Peyer's patch (tissue), 4 donors: ENCODE measurements at regions not wholly inside any gene's neighbourhood (a gene's known extent, or its start where the extent isn't known, plus 50 kb on each side); places are given as distances from the start of the nearest gene placed in this dataset.
"Not testable (repeated sequence)": the region's sequence is repeated elsewhere in the genome, so short reads cannot be mapped to it uniquely, and the experiment has no call there.

Experiments used
- CTCF ChIP-seq, 6 experiments: fragments of 450-650 bp in 4 of 6; fragments of 200-600 bp in 2 of 6; sonication (generic) in 1 of 6; IDR thresholded peaks; one replicate each; pipeline ENCODE4 v1.5.1; 2017 to 2019; ENCODE audit warnings: antibody characterized with exemption in 6 of 6, mild to moderate bottlenecking in 3 of 6, moderate library complexity in 1 of 6
- POLR2A ChIP-seq, 2 donors: fragments of 450-650 bp; IDR thresholded peaks; one replicate each; pipeline ENCODE4 v1.5.1; 2017; ENCODE audit warnings: antibody characterized with exemption in 2 of 2, mild to moderate bottlenecking in 2 of 2, moderate library complexity in 2 of 2

GRCh38 chr16:33656394-33656793 lies 197.0 kb downstream of the TP53TG3F start:
- TF ChIP-seq CTCF, POLR2A (IDR thresholded peaks at IDR 0.05): not testable (repeated sequence)
